IPS DF 6.9 (cell line): ENCODE measurements at regions not wholly inside any gene's neighbourhood (a gene's known extent, or its start where the extent isn't known, plus 50 kb on each side); places are given as distances from the start of the nearest gene placed in this dataset.

Source experiments
- DNase-seq: peaks from one replicate; pipeline ENCODE4 v3.0.0-alpha.2; 2013; ENCODE audit warnings: low read depth, low spot score
- H3K27ac ChIP-seq: one replicate; pipeline ENCODE4 v1.5.1; 2013; ENCODE audit warnings: low read length, control low read depth
- H3K27me3 ChIP-seq: 2 replicates; pipeline ENCODE4 v1.6.1; 2013; ENCODE audit warnings: mild to moderate bottlenecking, low read length; ENCODE audit not compliant: control insufficient read depth, insufficient read depth
- H3K36me3 ChIP-seq: 2 replicates; pipeline ENCODE4 v1.6.1; 2013; ENCODE audit warnings: low read length; ENCODE audit not compliant: control insufficient read depth, insufficient read depth
- H3K4me1 ChIP-seq: 2 replicates; pipeline ENCODE4 v1.6.1; 2013; ENCODE audit warnings: low read length; ENCODE audit not compliant: control insufficient read depth, insufficient read depth
- H3K4me3 ChIP-seq: 2 replicates; pipeline ENCODE4 v1.5.1; 2013; ENCODE audit warnings: mild to moderate bottlenecking, low read length
- H3K9me3 ChIP-seq: 2 replicates; pipeline ENCODE4 v1.6.1; 2013; ENCODE audit warnings: low read length, inconsistent platforms; ENCODE audit not compliant: control insufficient read depth, insufficient read depth
- WGBS: extraction: QIAGEN DNeasy Blood & Tissue Kit; methylation state at CpG from one replicate; pipeline ENCODE4 v1.1.7; 2013; ENCODE audit warnings: mixed read lengths, missing lambda C conversion rate; ENCODE audit not compliant: insufficient read length, insufficient coverage; 5-methylcytosine and 5-hydroxymethylcytosine counted together

GRCh38 chr2:66003931-66004330 lies 431.0 kb upstream of the MEIS1 start:
- no peak for DNase-seq
- no peaks in the 10 kb centered on the region for H3K36me3 ChIP-seq
- H3K4me3 ChIP-seq: no peak overlapping the region
- no peaks in the 10 kb centered on the region for H3K27me3 ChIP-seq
- no peak overlapping the region for H3K27ac ChIP-seq
- no peaks in the 10 kb centered on the region for H3K9me3 ChIP-seq
- H3K4me1 ChIP-seq: no peaks in the 10 kb centered on the region

GRCh38 chr2:66001538-66001937 lies 433.4 kb upstream of the MEIS1 start:
- Histone ChIP-seq H3K4me1 (no peaks in the 10 kb centered on the region), H3K27ac (no peak overlapping the region), H3K27me3 (no peaks in the 10 kb centered on the region), H3K36me3 (no peaks in the 10 kb centered on the region), H3K9me3 (no peaks in the 10 kb centered on the region), H3K4me3 (no peak overlapping the region)
- no peak for DNase-seq
- no CpG with 5 or more reads among the region's 2 CpGs for WGBS

- Histone ChIP-seq H3K4me3 (no peak overlapping the region), H3K36me3 (no peaks in the 10 kb centered on the region), H3K9me3 (no peaks in the 10 kb centered on the region), H3K27ac (no peak overlapping the region), H3K4me1 (no peaks in the 10 kb centered on the region), H3K27me3 (no peaks in the 10 kb centered on the region)
- DNase-seq: no peak
- WGBS: no CpG with 5 or more reads among the region's 1 CpG
These were observed 434.0 kb upstream of the MEIS1 start for GRCh38 chr2:66000901-66001300.

- Histone ChIP-seq H3K4me3 (no peak overlapping the region), H3K9me3 (no peaks in the 10 kb centered on the region), H3K4me1 (no peaks in the 10 kb centered on the region), H3K27ac (no peak overlapping the region), H3K27me3 (no peaks in the 10 kb centered on the region), H3K36me3 (no peaks in the 10 kb centered on the region)
- no peak for DNase-seq
- no CpG with 5 or more reads among the region's 2 CpGs for WGBS
These were observed 435.1 kb upstream of the MEIS1 start for GRCh38 chr2:65999796-66000195.

GRCh38 chr2:65999103-65999502 lies 435.8 kb upstream of the MEIS1 start:
- no peaks in the 10 kb centered on the region for H3K27me3 ChIP-seq
- H3K27ac ChIP-seq: no peak overlapping the region
- no peaks in the 10 kb centered on the region for H3K4me1 ChIP-seq
- no peaks in the 10 kb centered on the region for H3K9me3 ChIP-seq
- H3K4me3 ChIP-seq: no peak overlapping the region
- WGBS: no CpG with 5 or more reads among the region's 2 CpGs
- DNase-seq: no peak
- no peaks in the 10 kb centered on the region for H3K36me3 ChIP-seq

- no CpG with 5 or more reads among the region's 1 CpG for WGBS
These were observed 437.0 kb upstream of the MEIS1 start for GRCh38 chr2:65997961-65998360.

GRCh38 chr2:65992198-65992554 lies 442.7 kb upstream of the MEIS1 start:
- no CpG with 5 or more reads among the region's 4 CpGs for WGBS
- no peak for DNase-seq
- H3K27me3 ChIP-seq: no peaks in the 10 kb centered on the region
- no peak overlapping the region for H3K4me3 ChIP-seq
- no peaks in the 10 kb centered on the region; the same call in 1 of the 2 replicates for H3K4me1 ChIP-seq
- no peak overlapping the region for H3K27ac ChIP-seq
- H3K9me3 ChIP-seq: no peaks in the 10 kb centered on the region
- H3K36me3 ChIP-seq: no peaks in the 10 kb centered on the region

More at GRCh38 chr2:65997961-65998360, 437.0 kb upstream of the MEIS1 start:
- no peaks in the 10 kb centered on the region for H3K4me1 ChIP-seq
- no peak overlapping the region for H3K27ac ChIP-seq
- H3K36me3 ChIP-seq: no peaks in the 10 kb centered on the region
- no peaks in the 10 kb centered on the region for H3K9me3 ChIP-seq
- H3K27me3 ChIP-seq: no peaks in the 10 kb centered on the region
- no peak for DNase-seq
- H3K4me3 ChIP-seq: no peak overlapping the region

- Histone ChIP-seq H3K27me3 (no peaks in the 10 kb centered on the region), H3K4me1 (no peaks in the 10 kb centered on the region; the same call in 1 of the 2 replicates), H3K27ac (no peak overlapping the region), H3K36me3 (no peaks in the 10 kb centered on the region), H3K4me3 (no peak overlapping the region), H3K9me3 (no peaks in the 10 kb centered on the region)
- no peak for DNase-seq
- WGBS: no CpG with 5 or more reads among the region's 9 CpGs
These were observed 443.3 kb upstream of the MEIS1 start for GRCh38 chr2:65991381-65992197.

GRCh38 chr2:65985986-65986385 lies 448.9 kb upstream of the MEIS1 start:
- Histone ChIP-seq H3K4me3 (no peak overlapping the region), H3K27me3 (no peaks in the 10 kb centered on the region), H3K4me1 (no peaks in the 10 kb centered on the region; the same call in 1 of the 2 replicates), H3K9me3 (no peaks in the 10 kb centered on the region), H3K27ac (no peak overlapping the region), H3K36me3 (no peaks in the 10 kb centered on the region)
- DNase-seq: no peak

GRCh38 chr2:65980531-65980930 lies 454.4 kb upstream of the MEIS1 start:
- Histone ChIP-seq H3K27ac (no peak overlapping the region), H3K9me3 (no peaks in the 10 kb centered on the region), H3K36me3 (no peaks in the 10 kb centered on the region), H3K27me3 (no peaks in the 10 kb centered on the region), H3K4me1 (no peaks in the 10 kb centered on the region), H3K4me3 (no peak overlapping the region)
- no peak for DNase-seq
- WGBS: no CpG with 5 or more reads among the region's 1 CpG

GRCh38 chr2:65979446-65979845 lies 455.5 kb upstream of the MEIS1 start:
- H3K27ac ChIP-seq: no peak overlapping the region
- no CpG with 5 or more reads among the region's 7 CpGs for WGBS
- no peaks in the 10 kb centered on the region for H3K9me3 ChIP-seq
- no peaks in the 10 kb centered on the region for H3K36me3 ChIP-seq
- no peak for DNase-seq
- H3K27me3 ChIP-seq: no peaks in the 10 kb centered on the region
- H3K4me1 ChIP-seq: no peaks in the 10 kb centered on the region
- H3K4me3 ChIP-seq: no peak overlapping the region
